ENCODE measurements at regions not wholly inside any gene's neighbourhood (a gene's known extent, or its start where the extent isn't known, plus 50 kb on each side); places are given as distances from the start of the nearest gene placed in this dataset.

GRCh38 chr15:81768773-81769172 lies 277.0 kb downstream of the MEX3B start:
- H3K9ac ChIP-seq (ENCODE audit: low read depth, low read length), result no peak overlapping the region
- no peak overlapping the region for H3K27ac ChIP-seq (ENCODE audit: low read depth, low read length)
- H3K4me3 ChIP-seq (ENCODE audit: low read length), result no peak overlapping the region
- H3K27me3 ChIP-seq (ENCODE audit: insufficient read depth, low read length), result no peaks in the 10 kb centered on the region
- H3K36me3 ChIP-seq (ENCODE audit: insufficient read depth, low read length), result no peaks in the 10 kb centered on the region
- no peaks in the 10 kb centered on the region for H3K4me1 ChIP-seq (ENCODE audit: insufficient read depth, low read length)
- H3K9me3 ChIP-seq (ENCODE audit: insufficient read depth, low read depth, low read length), result no peaks in the 10 kb centered on the region
- WGBS, result 88% methylated on average over 2 of the region's 2 CpGs

GRCh38 chr15:81766829-81767475 lies 278.9 kb downstream of the MEX3B start:
- Histone ChIP-seq H3K27me3 (ENCODE audit: insufficient read depth, low read length) (no peaks in the 10 kb centered on the region), H3K4me3 (ENCODE audit: low read length) (no peak overlapping the region), H3K4me1 (ENCODE audit: insufficient read depth, low read length) (no peaks in the 10 kb centered on the region), H3K9ac (ENCODE audit: low read depth, low read length) (no peak overlapping the region), H3K36me3 (ENCODE audit: insufficient read depth, low read length) (0 out of 2 replicates have a peak, but pooled peaks cover under 1% of the 10 kb centered on the region), H3K9me3 (ENCODE audit: insufficient read depth, low read depth, low read length) (no peaks in the 10 kb centered on the region), H3K27ac (ENCODE audit: low read depth, low read length) (no peak overlapping the region)
- 89% methylated on average over 1 of the region's 1 CpG for WGBS

DNA sequence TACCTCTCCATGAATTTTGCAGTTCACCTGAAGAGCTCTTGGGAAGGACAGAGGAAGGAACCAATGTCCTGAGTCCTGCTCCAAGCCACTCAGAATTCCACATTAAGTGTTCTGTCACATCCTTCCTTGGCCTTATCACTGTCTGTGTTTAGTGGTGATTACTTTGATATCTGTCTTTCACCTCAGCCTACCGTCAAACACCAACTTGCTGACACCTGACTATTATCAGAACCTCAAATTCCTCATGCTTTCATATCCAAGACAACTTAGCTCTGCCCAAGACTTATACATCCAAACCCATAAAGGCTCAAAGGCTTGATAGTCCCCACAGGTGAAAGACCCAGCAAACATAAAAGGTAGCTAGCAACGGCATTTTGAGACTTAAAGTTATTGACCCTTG lies 280.0 kb downstream of the MEX3B start:
- 88% methylated on average over 2 of the region's 2 CpGs for WGBS
- H3K27me3 ChIP-seq (ENCODE audit: insufficient read depth, low read length), result no peaks in the 10 kb centered on the region
- no peaks in the 10 kb centered on the region for H3K9me3 ChIP-seq (ENCODE audit: insufficient read depth, low read depth, low read length)
- H3K36me3 ChIP-seq (ENCODE audit: insufficient read depth, low read length), result 0 out of 2 replicates have a peak, but pooled peaks cover 3% of the 10 kb centered on the region
- H3K4me1 ChIP-seq (ENCODE audit: insufficient read depth, low read length), result no peaks in the 10 kb centered on the region
- H3K4me3 ChIP-seq (ENCODE audit: low read length), result no peak overlapping the region
- no peak overlapping the region for H3K27ac ChIP-seq (ENCODE audit: low read depth, low read length)
- no peak overlapping the region for H3K9ac ChIP-seq (ENCODE audit: low read depth, low read length)

DNA sequence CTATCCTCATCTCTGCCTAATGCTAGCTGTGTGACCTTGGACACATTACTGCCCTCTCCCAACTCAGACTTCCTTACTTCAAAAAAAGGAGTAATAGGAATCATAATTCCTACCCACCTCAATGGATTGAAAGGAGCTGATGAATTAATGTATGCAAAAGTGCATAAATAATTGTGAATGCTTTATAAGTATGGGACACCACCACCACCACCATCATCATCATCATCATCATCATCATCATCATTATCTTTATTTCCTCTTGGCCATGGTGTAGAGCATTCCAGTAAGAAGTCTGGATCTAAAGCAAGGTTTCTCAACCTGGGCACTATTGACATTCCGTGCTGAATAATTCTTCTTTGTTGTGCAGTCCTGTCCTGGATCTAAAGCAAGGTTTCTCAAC lies 282.5 kb downstream of the MEX3B start:
- H3K4me3 ChIP-seq (ENCODE audit: low read length), result no peak overlapping the region
- H3K27me3 ChIP-seq (ENCODE audit: insufficient read depth, low read length), result no peaks in the 10 kb centered on the region
- WGBS, result 94% methylated on average over 1 of the region's 1 CpG
- H3K36me3 ChIP-seq (ENCODE audit: insufficient read depth, low read length), result 0 out of 2 replicates have a peak, but pooled peaks cover 3% of the 10 kb centered on the region
- no peak overlapping the region for H3K27ac ChIP-seq (ENCODE audit: low read depth, low read length)
- no peaks in the 10 kb centered on the region for H3K9me3 ChIP-seq (ENCODE audit: insufficient read depth, low read depth, low read length)
- H3K4me1 ChIP-seq (ENCODE audit: insufficient read depth, low read length), result peaks cover 11% of the 10 kb centered on the region; the same call in 1 of the 2 replicates
- no peak overlapping the region for H3K9ac ChIP-seq (ENCODE audit: low read depth, low read length)

DNA sequence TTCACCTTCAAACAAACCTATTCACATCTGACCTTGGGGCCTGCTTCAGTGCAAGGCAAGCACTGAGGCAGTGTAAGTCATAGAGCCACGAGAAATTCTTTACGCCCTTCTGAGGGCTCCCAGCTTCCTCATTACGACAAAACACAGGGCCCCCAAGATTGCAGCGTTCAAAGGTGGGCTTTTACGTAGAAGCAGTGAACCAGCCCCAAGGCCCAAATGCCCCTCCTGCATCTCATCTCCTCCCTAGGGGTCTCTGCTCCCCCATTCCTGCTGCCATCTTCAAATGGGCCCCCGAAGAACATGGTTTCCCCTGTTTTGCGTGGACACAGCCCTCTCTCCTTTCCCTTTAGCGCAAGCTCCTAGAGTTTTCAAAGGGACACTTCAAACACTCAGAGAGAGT lies 285.1 kb downstream of the MEX3B start:
- H3K27me3 ChIP-seq (ENCODE audit: insufficient read depth, low read length), result no peaks in the 10 kb centered on the region
- H3K27ac ChIP-seq (ENCODE audit: low read depth, low read length), result no peak overlapping the region
- no peak overlapping the region for H3K9ac ChIP-seq (ENCODE audit: low read depth, low read length)
- no peak overlapping the region for H3K4me3 ChIP-seq (ENCODE audit: low read length)
- H3K9me3 ChIP-seq (ENCODE audit: insufficient read depth, low read depth, low read length), result no peaks in the 10 kb centered on the region
- 94% methylated on average over 8 of the region's 8 CpGs for WGBS
- H3K36me3 ChIP-seq (ENCODE audit: insufficient read depth, low read length), result 0 out of 2 replicates have a peak, but pooled peaks cover 3% of the 10 kb centered on the region
- peaks cover 17% of the 10 kb centered on the region; the same call in 1 of the 2 replicates for H3K4me1 ChIP-seq (ENCODE audit: insufficient read depth, low read length)

DNA sequence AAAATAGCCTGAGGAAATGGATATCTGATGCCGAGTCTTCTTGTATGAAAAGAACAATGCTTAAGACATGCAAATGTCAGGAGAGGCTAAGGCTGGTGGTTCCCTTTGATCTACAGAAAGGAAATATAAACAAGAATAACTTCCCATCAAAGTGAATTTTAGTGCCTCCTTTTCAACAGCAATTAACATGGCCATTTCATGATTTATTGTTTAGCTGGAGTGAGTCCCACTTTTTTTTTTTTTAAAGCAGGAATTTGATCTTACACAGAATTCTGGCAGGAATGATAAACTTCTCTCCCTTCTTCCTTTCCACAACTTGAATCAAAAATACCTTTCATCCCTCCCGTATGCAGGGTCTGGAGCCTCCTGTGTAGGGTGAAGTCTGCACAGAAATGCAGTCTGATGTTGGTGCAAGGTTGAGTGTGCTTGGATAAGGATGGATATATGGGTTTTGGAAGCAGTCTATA lies 287.0 kb downstream of the MEX3B start:
- H3K9ac ChIP-seq (ENCODE audit: low read depth, low read length), result no peak overlapping the region
- 0 out of 2 replicates have a peak, but pooled peaks cover 3% of the 10 kb centered on the region for H3K36me3 ChIP-seq (ENCODE audit: insufficient read depth, low read length)
- no peak overlapping the region for H3K27ac ChIP-seq (ENCODE audit: low read depth, low read length)
- no peaks in the 10 kb centered on the region for H3K27me3 ChIP-seq (ENCODE audit: insufficient read depth, low read length)
- no peaks in the 10 kb centered on the region for H3K9me3 ChIP-seq (ENCODE audit: insufficient read depth, low read depth, low read length)
- no peak overlapping the region for H3K4me3 ChIP-seq (ENCODE audit: low read length)
- WGBS, result 77% methylated on average over 1 of the region's 2 CpGs
- peaks cover 28% of the 10 kb centered on the region for H3K4me1 ChIP-seq (ENCODE audit: insufficient read depth, low read length)

DNA sequence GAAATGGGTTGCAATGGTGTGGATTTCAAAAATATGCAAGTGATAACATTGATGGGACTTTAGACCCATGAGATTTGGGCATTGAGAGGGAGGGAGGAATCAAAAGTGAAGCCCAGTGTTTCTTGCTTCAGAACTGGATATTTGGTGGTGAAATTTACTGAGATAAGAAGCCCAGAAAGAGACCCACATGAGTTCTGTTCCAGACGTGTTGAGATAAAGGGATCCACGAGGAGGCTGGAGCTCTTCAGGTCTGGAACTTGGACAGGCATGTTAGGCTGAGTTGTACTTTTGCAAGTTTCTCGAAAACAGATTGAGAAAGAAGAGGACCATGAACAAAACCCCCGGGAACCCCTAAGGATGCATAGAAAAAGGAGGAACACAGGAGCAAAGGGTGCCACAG lies 290.2 kb downstream of the MEX3B start:
- H3K9me3 ChIP-seq (ENCODE audit: insufficient read depth, low read depth, low read length), result no peaks in the 10 kb centered on the region
- H3K36me3 ChIP-seq (ENCODE audit: insufficient read depth, low read length), result no peaks in the 10 kb centered on the region
- H3K27me3 ChIP-seq (ENCODE audit: insufficient read depth, low read length), result no peaks in the 10 kb centered on the region
- H3K4me3 ChIP-seq (ENCODE audit: low read length), result no peak overlapping the region
- no peak overlapping the region for H3K27ac ChIP-seq (ENCODE audit: low read depth, low read length)
- no peak overlapping the region for H3K9ac ChIP-seq (ENCODE audit: low read depth, low read length)
- WGBS, result 95% methylated on average over 4 of the region's 4 CpGs
- H3K4me1 ChIP-seq (ENCODE audit: insufficient read depth, low read length), result peaks cover 57% of the 10 kb centered on the region

- Histone ChIP-seq H3K9me3 (ENCODE audit: insufficient read depth, low read depth, low read length) (no peaks in the 10 kb centered on the region), H3K27me3 (ENCODE audit: insufficient read depth, low read length) (no peaks in the 10 kb centered on the region), H3K27ac (ENCODE audit: low read depth, low read length) (no peak overlapping the region; the same call in 1 of the 2 replicates), H3K9ac (ENCODE audit: low read depth, low read length) (no peak overlapping the region), H3K4me1 (ENCODE audit: insufficient read depth, low read length) (peaks cover 53% of the 10 kb centered on the region), H3K36me3 (ENCODE audit: insufficient read depth, low read length) (no peaks in the 10 kb centered on the region), H3K4me3 (ENCODE audit: low read length) (no peak overlapping the region)
- whole genome bisulfite sequencing, result 60% methylated on average over 1 of the region's 1 CpG
Measured at GRCh38 chr15:81754078-81754477, 291.7 kb downstream of the MEX3B start.

DNA sequence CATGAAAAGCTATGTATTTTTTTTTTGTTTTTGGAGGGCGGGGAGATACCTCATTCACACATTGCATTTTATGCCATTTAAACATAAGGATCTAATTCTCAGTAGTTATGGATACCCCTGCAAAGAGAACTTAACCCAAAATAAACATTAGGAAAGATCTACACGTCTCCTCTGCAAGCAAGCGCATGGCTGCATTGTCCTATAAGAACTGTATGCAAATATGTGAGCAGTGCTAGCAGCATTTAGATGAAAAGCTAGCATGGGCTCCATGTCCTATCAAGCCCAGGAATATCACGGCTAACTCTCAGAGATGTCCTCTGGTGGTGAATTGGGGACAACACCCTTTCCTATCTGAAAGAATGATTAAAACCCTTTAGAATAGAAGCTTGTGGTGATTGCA lies 292.8 kb downstream of the MEX3B start:
- WGBS, result 85% methylated on average over 4 of the region's 4 CpGs
- no peaks in the 10 kb centered on the region for H3K27me3 ChIP-seq (ENCODE audit: insufficient read depth, low read length)
- no peaks in the 10 kb centered on the region for H3K9me3 ChIP-seq (ENCODE audit: insufficient read depth, low read depth, low read length)
- H3K4me1 ChIP-seq (ENCODE audit: insufficient read depth, low read length), result peaks cover 42% of the 10 kb centered on the region
- H3K27ac ChIP-seq (ENCODE audit: low read depth, low read length), result no peak overlapping the region
- no peak overlapping the region for H3K9ac ChIP-seq (ENCODE audit: low read depth, low read length)
- H3K36me3 ChIP-seq (ENCODE audit: insufficient read depth, low read length), result no peaks in the 10 kb centered on the region
- H3K4me3 ChIP-seq (ENCODE audit: low read length), result no peak overlapping the region

- H3K27ac ChIP-seq (ENCODE audit: low read depth, low read length), result no peak overlapping the region
- H3K9me3 ChIP-seq (ENCODE audit: insufficient read depth, low read depth, low read length), result no peaks in the 10 kb centered on the region
- H3K27me3 ChIP-seq (ENCODE audit: insufficient read depth, low read length), result no peaks in the 10 kb centered on the region
Measured at GRCh38 chr15:81752546-81752942, 293.3 kb downstream of the MEX3B start.

DNA sequence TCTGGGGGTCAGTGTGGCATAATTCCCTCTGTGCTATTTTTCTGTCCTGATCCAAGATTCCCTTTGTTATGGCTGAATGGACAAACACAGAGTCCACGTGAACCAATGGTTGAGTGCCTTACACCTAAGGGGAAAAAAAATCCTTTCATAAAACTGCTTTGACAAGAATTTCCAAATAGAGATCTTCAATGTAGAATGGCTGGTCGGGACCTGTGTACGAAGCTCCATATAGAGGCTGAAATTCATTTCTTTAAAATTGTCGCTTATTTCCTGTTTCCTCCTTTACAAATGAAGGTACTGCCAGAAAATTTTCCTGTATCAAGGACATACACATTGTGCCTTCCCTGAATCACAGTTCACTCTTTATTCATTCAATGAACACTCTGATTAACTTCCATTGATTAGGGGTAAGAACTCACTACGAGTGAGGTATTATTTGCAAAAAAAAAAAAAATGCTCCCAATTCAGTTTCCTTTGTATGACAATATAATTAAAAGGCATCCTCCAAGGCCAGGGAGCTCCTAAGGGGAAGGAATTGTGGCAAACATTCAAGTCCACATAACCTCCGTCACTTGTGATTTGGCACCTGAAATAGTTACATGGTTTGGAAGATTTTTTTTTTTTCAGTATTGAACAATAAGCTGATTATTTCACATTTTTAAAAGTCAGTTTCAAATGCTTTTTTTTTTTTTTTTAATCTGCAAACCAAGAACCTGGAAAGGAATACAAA lies 293.8 kb downstream of the MEX3B start:
- Histone ChIP-seq H3K4me1 (ENCODE audit: insufficient read depth, low read length) (peaks cover 40% of the 10 kb centered on the region), H3K4me3 (ENCODE audit: low read length) (no peak overlapping the region)
- WGBS, result 91% methylated on average over 5 of the region's 6 CpGs

More at GRCh38 chr15:81752546-81752942, 293.3 kb downstream of the MEX3B start:
- H3K4me3 ChIP-seq (ENCODE audit: low read length), result no peak overlapping the region
- H3K4me1 ChIP-seq (ENCODE audit: insufficient read depth, low read length), result peaks cover 40% of the 10 kb centered on the region
- no peaks in the 10 kb centered on the region for H3K36me3 ChIP-seq (ENCODE audit: insufficient read depth, low read length)
- WGBS, result 84% methylated on average over 3 of the region's 3 CpGs
- H3K9ac ChIP-seq (ENCODE audit: low read depth, low read length), result no peak overlapping the region

More for the DNA sequence above, 293.8 kb downstream of the MEX3B start:
- no peak overlapping the region for H3K27ac ChIP-seq (ENCODE audit: low read depth, low read length)
- H3K36me3 ChIP-seq (ENCODE audit: insufficient read depth, low read length), result no peaks in the 10 kb centered on the region
- H3K9me3 ChIP-seq (ENCODE audit: insufficient read depth, low read depth, low read length), result no peaks in the 10 kb centered on the region
- no peaks in the 10 kb centered on the region for H3K27me3 ChIP-seq (ENCODE audit: insufficient read depth, low read length)
- no peak overlapping the region for H3K9ac ChIP-seq (ENCODE audit: low read depth, low read length)
